ENCODE measurements at regions not wholly inside any gene's neighbourhood (a gene's known extent, or its start where the extent isn't known, plus 50 kb on each side); places are given as distances from the start of the nearest gene placed in this dataset.
A peak's percentile ranks its signal among the peaks of the same experiment; 100 is the strongest.

GRCh38 chr3:139185527-139185926, 140.8 kb upstream of the PRR23C start (continued):
- TF ChIP-seq RBM15 (IDR thresholded peaks at IDR 0.05; ENCODE audit: insufficient read depth, low read length) (no peak), CTCFL (IDR thresholded peaks at IDR 0.05; ENCODE audit: borderline replicate concordance, insufficient read depth, low read depth, low read length, poor library complexity, severe bottlenecking) (no peak), KLF6 (CRISPR knock-in tag; IDR thresholded peaks at IDR 0.05; ENCODE audit: borderline replicate concordance) (no peak), ZNF282 (CRISPR knock-in tag; IDR thresholded peaks at IDR 0.05) (no peak), ZBTB26 (CRISPR knock-in tag; IDR thresholded peaks at IDR 0.05) (no peak)

- no peaks in the 10 kb centered on the region for H3K79me2 ChIP-seq (ENCODE audit: control insufficient read depth, insufficient read depth, low read length)
- H3K36me3 ChIP-seq (ENCODE audit: control insufficient read depth, insufficient read depth, low read length): no peaks in the 10 kb centered on the region
- H3K27ac ChIP-seq (ENCODE audit: extremely low read depth, low read depth, low read length): no peak overlapping the region
- POLR2A ChIA-PET: no interaction called here
- no peak overlapping the region for H3K4me2 ChIP-seq (ENCODE audit: insufficient read depth, low read length)
- WGBS (ENCODE audit: insufficient coverage, low coverage, missing lambda C conversion rate): 0% methylated on average over 1 of the region's 1 CpG
- H3K9ac ChIP-seq (ENCODE audit: insufficient read depth in 1 of 2, low read depth in 2 of 2, low read length in 2 of 2): no peak overlapping the region
- H3K4me1 ChIP-seq (replicated peaks in 1 of 2; ENCODE audit: control insufficient read depth in 2 of 2, insufficient read depth in 2 of 2, low read length in 2 of 2): no peaks in the 10 kb centered on the region
- 0 out of 2 replicates have a peak overlapping the region, but pooled peaks have one; percentile 16 for H2AFZ ChIP-seq (ENCODE audit: low read depth, low read length)
- FAIRE-seq (no peak), ATAC-seq (no peak), DNase-seq (ENCODE audit: extremely low read depth in 1 of 4, low spot score in 3 of 4) (no peak)
- H4K20me1 ChIP-seq (replicated peaks; ENCODE audit: control insufficient read depth, insufficient read depth, low read length): no peaks in the 10 kb centered on the region
- no peak for TF ChIP-seq FOXJ3 (CRISPR knock-in tag; IDR thresholded peaks at IDR 0.05)
- peak; percentile 60 for TF ChIP-seq NFIC (IDR thresholded peaks at IDR 0.05)
- no peak for TF ChIP-seq CEBPZ (IDR thresholded peaks at IDR 0.05; ENCODE audit: borderline replicate concordance, low read depth, low read length)
- no peaks in the 10 kb centered on the region for H3K9me3 ChIP-seq (replicated peaks; ENCODE audit: control insufficient read depth, insufficient read depth, low read depth, low read length)
- no peaks in the 10 kb centered on the region for H3K27me3 ChIP-seq (ENCODE audit: control insufficient read depth in 2 of 2, insufficient read depth in 2 of 2, low read length in 2 of 2)
- BruUV-seq (replicated peaks): no TSS peak
- H3K4me3 ChIP-seq: no peak overlapping the region
- CTCF ChIA-PET (ENCODE audit: low intra/inter-chr PET ratio): no interaction called here
- H3K9me1 ChIP-seq (ENCODE audit: control insufficient read depth, insufficient read depth, low read length): no peaks in the 10 kb centered on the region
- in situ Hi-C loops (cut with MboI) (no loop called here), intact Hi-C loops (cut with micrococcal nuclease) (loop anchor here (5.0 kb wide), 1 partner anchor 75 kb away; no protein-coding TSS in a partner anchor)
Measured at GRCh38 chr3:139187154-139187553, 142.5 kb upstream of the PRR23C start.
